ENCODE measurements at regions not wholly inside any gene's neighbourhood (a gene's known extent, or its start where the extent isn't known, plus 50 kb on each side); places are given as distances from the start of the nearest gene placed in this dataset.

- TF ChIP-seq CTCF (IDR thresholded peaks at IDR 0.05; ENCODE audit: low read length) (no peak), EZH2 (IDR thresholded peaks at IDR 0.05; ENCODE audit: borderline replicate concordance, low read length) (no peak)
These were observed 67.9 kb upstream of the E2F3 start for GRCh38 chr6:20333721-20334269.
